Ishikawa (cell line): ENCODE measurements at regions not wholly inside any gene's neighbourhood (a gene's known extent, or its start where the extent isn't known, plus 50 kb on each side); places are given as distances from the start of the nearest gene placed in this dataset.

Experiments
- CEBPB ChIP-seq: IDR thresholded peaks from 2 replicates; pipeline ENCODE4 v1.6.1; 2012
- CREB1 ChIP-seq: IDR thresholded peaks from 2 replicates; pipeline ENCODE4 v1.6.1; 2012; ENCODE audit warnings: low read depth
- EP300 ChIP-seq: IDR thresholded peaks from 2 replicates; pipeline ENCODE4 v1.6.1; 2012; ENCODE audit warnings: borderline replicate concordance
- FOXM1 ChIP-seq: IDR thresholded peaks from 2 replicates; pipeline ENCODE4 v1.6.1; 2012; ENCODE audit warnings: low read depth, borderline replicate concordance
- RAD21 ChIP-seq: IDR thresholded peaks from 2 replicates; pipeline ENCODE4 v1.6.1; 2012; ENCODE audit warnings: low read depth
- ZBTB7A ChIP-seq: IDR thresholded peaks from 2 replicates; pipeline ENCODE4 v1.6.1; 2012; ENCODE audit warnings: low read depth
- TF ChIP-seq, protein P1 (sequence below): IDR thresholded peaks from 2 replicates; pipeline ENCODE4 v1.6.1; 2012; ENCODE audit warnings: low read depth, mild to moderate bottlenecking

DNA sequence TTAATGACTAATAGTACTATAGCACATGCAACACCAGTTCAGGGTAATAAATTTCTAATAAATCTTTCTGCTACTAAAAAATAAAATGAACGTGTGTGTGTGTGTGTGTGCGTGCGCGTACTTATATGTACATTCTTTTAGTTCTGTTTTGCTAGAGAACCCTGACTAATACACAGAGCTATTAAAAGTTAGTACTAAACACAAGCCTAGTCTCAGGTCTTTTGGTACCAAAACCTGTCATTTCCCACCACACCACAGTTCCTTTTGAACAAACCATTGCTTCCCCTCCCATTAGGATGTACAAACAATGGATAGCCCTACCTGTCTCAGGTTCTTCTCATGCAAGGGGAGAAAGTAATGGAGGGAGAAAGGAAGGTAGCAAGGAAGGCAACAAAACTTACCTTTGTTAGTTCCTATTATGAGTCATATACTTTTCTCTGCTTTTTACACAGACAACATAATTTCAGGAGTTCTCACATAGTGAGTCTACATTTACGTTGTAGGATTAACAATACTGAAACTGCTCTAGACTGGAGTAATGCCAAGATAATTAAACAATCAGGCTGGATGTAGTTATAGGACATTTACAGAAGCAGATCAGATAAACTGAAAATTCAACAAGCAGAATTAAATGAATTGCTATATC lies 427.2 kb downstream of the KCNJ3 start:
- TF ChIP-seq EP300 = no peak
- TF ChIP-seq FOXM1 = no peak
- TF ChIP-seq, protein P1, sequence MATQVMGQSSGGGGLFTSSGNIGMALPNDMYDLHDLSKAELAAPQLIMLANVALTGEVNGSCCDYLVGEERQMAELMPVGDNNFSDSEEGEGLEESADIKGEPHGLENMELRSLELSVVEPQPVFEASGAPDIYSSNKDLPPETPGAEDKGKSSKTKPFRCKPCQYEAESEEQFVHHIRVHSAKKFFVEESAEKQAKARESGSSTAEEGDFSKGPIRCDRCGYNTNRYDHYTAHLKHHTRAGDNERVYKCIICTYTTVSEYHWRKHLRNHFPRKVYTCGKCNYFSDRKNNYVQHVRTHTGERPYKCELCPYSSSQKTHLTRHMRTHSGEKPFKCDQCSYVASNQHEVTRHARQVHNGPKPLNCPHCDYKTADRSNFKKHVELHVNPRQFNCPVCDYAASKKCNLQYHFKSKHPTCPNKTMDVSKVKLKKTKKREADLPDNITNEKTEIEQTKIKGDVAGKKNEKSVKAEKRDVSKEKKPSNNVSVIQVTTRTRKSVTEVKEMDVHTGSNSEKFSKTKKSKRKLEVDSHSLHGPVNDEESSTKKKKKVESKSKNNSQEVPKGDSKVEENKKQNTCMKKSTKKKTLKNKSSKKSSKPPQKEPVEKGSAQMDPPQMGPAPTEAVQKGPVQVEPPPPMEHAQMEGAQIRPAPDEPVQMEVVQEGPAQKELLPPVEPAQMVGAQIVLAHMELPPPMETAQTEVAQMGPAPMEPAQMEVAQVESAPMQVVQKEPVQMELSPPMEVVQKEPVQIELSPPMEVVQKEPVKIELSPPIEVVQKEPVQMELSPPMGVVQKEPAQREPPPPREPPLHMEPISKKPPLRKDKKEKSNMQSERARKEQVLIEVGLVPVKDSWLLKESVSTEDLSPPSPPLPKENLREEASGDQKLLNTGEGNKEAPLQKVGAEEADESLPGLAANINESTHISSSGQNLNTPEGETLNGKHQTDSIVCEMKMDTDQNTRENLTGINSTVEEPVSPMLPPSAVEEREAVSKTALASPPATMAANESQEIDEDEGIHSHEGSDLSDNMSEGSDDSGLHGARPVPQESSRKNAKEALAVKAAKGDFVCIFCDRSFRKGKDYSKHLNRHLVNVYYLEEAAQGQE = no peak
- no peak for TF ChIP-seq CEBPB
- no peak for TF ChIP-seq ZBTB7A
- TF ChIP-seq CREB1 = no peak
- TF ChIP-seq RAD21 = no peak
